ENCODE measurements at regions not wholly inside any gene's neighbourhood (a gene's known extent, or its start where the extent isn't known, plus 50 kb on each side); places are given as distances from the start of the nearest gene placed in this dataset.
"Not testable (repeated sequence)": the region's sequence is repeated elsewhere in the genome, so short reads cannot be mapped to it uniquely, and the experiment has no call there.

DNA sequence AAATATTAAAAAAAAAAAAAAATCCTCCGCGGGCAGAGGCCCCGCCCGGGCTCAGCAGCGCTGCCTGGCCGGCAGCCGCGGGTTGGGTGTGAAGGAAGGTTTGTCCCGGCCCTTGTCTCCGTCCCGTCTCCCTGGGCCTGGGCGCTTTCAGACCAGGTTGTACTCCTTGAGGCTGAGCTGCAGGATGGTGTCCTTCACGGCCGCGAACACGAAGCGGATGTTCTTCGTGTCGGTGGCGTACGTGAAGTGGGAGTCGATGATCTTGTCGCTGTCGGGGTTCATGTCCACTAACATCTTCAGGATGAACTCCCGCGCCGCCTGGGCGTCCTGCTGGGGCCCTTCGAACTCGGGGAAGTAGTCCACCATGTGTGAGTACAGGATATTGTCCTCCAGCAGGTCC is 123.7 kb upstream of the KCTD7 start:
- DNase-seq = no peak

DNA sequence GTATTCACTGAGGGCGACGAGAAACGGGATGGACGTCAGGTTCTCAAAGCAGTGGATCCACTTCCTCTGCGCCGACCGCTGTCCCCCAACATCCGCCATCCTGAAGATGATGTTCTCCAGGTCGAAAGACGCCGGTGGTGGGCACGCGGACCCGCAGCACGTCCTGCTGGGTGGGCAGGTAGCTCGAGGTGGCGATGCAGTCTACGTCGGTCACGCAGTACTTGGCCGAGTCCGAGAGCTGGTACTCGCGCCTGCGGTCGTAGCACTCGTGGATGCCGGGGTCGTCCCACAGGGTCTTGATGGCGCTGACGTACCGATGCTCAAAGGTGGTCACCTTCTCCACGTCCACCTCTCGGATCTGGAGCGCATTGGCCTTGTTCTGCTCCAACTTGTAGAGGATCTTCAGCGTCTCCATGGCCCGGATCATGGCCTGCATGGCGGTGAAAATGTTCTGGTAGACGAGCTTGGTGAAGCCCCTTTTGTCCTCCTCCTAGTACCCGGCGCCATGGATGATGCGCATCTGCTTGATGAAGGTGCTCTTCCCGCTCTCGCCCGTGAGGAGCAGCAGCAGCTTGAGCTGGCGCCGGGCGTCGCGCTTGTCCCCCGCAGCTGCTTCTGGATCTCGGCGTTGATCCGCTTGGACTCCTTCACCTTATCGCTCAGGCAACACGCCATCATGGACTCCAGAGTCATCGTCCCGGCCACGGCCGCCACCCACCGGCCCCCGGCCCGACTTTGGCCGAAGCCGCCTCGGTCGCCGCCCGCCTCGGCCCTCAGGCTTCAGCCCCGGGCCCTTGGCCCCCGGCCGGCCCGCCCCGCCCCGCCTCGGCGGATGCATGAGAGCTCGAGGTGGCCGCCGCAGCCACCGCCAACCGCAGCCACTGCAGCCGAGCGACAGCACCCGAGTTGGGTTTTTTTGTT is 122.9 kb upstream of the KCTD7 start:
- DNase-seq = no peak

DNA sequence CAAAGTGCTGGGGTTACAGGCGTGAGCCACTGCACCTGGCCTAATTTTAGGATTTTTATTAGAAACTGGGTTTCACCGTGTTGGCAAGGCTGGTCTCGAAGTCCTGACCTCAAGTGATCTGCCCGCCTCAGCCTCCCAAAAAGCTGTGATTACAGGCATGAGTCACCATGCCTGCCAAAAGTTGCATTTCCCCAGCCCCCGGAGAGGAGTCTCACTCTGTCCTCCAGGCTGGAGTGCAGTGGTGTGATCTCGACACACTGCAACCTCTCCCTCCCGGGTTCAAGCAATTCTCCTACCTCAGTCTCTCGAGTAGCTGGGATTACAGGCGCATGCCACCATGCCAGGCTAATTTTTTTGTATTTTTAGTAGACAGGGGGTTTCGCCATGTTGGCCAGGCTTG is 122.0 kb upstream of the KCTD7 start:
- not testable (repeated sequence) for DNase-seq

DNA sequence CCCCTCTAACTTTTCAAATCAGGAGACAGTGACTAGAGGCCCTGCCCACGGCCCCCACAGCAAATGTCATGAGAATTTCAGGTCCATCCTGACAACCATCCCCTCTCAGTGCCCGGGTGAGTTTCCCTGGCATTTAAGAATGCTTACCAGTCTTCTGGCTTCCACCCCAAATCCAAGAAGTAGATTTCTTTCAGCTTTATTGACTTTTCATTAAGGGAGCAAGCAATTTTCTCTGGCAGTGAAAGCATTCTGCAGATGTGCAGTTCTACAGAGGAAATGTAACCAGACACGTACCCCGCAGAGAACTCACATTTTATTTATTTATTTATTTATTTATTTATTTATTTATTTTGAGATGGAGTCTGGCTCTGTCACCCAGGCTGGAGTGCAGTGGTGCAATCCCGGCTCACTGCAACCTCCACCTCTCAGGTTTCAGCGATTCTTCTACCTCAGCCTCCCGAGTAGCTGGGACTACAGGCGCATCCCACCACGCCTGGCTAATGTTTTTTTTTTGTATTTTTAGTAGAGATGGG is 120.9 kb upstream of the KCTD7 start:
- DNase-seq = no peak

DNA sequence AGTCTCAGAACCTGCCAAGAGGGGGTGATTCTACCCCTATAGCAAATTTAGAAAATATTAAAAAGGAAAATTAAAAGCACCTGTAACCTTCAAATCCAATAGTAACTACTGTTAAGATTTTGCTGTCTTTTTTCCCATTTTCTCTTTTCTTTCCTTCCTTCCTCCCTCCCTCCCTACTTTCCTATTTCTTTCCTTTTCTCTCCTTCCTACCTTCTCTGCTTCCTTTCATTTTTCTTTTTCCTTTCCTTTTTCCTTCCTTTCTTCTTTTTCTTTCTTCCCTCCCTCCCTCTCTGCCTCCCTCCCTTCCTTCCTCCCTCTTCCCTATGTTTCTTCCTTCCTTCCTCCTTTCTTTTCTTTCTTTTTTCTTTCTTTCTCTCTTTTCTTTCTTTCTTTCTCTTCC is 120.2 kb upstream of the KCTD7 start:
- no peak for DNase-seq

DNA sequence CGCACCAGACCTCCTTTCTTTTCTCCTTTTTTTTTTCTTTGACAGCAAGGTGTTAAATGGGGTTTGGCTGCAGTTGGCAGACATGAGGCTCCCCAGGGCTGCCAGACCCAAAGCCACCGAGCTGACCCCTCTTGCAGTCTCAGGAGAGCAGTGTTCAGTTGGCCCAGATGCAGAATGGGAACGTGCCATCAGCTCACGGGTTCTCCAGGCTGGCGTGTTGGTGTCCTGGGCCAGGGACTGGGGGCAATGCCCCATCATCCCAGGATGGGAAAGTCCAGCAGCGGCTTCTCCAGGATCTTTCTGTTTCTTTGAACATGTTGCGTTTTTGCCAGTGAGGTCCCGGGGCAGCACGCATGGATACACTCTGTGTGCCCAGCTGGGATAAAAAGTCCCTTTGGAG is 114.6 kb upstream of the KCTD7 start:
- DNase-seq = no peak

DNA sequence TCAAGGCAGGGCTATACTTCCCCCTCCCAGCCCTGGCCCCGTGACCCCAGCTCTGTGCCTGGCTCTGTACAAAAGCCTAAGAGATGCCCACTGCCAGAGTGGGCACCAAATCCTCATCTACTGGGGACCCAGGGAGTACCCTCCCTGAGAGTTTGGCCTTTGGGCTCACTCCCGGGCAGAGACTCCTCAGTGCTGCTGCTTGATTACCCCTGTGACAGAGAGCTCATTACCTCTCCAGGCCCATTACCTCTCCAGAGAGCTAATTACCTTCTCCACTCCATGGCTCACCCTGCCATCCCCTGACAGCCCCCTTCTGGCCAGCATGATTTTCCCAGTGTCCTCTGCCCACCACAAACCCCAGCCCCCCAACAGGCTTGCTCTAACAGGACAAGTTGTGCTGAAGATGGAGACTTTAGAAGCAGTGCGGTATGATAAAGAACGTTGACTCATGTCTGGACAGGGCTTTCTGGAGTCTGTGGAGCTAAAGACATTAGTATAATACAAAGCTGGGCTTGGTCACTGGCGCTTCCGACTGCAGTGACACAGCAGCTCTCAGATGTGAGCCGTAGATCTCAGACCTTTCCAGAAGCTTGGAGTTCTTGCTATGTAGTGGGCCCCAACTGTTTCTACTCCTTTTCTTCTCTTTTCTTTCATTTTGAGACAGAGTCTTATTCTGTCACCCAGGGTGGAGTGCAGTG is 111.3 kb upstream of the KCTD7 start:
- no peak for DNase-seq

DNA sequence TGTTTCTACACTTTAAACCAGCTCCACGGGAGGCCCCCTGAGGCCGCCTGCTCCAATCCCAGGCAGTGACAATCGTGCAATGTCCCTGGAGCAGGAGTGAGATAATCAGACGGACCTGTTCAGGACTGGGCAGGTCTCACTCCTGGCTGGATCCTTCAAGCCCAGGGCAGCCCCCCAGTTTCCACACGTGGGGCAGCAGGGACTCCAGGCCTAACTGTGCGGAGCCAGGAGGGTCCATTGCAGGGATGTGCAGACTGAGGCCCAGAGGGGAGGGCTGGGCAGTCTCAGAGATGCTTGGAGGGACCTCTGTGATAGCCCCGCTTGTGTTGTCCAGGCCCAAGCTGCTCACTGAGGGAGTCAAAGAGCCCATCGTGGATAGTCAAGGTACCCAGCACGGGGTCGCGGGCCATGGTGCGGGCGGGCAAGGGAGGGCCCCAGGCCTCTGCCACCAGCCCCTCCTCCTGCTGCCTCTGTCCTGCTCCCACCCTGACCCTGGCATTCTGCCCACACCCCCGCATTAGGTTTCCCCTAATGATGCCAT is 110.5 kb upstream of the KCTD7 start:
- DNase-seq = no peak

DNA sequence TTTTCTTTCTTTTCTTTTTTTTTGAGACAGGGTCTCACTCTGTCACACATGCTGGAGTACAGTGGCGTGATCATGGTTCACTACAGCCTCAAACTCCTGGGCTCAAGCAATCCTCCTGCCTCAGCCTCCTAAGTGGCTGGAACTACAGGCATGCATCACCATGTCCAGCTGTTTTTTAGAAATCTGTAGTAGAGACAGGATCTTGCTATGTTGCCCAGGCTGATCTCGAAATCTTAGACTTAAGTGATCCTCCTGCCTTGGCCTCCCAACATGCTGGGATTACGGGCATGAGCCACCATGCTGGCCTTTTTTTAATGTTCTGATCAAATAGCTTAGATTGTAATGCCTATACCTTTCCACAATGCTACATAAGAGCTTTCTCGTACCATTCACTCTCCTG is 107.0 kb upstream of the KCTD7 start:
- no peak for DNase-seq

DNA sequence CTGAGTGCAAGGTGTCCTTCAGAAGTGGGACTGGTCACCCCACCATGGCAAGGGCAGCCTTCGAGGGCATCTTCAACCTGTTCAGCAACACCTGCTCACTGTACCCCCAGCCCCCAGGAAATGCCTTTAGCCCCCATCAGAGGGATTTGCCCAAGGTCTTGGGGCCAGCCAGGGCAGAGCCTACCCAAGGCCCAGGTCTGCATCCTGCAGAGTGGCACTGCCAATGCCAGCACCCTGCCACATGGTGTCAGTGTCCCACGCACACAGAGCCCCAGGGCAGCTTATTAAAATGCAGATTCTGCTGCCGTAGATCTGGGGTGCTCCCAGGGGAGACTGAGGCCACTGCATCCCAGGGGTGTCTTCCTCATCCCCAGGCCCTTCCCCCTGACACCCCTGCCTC is 106.2 kb upstream of the KCTD7 start:
- no peak for DNase-seq

DNA sequence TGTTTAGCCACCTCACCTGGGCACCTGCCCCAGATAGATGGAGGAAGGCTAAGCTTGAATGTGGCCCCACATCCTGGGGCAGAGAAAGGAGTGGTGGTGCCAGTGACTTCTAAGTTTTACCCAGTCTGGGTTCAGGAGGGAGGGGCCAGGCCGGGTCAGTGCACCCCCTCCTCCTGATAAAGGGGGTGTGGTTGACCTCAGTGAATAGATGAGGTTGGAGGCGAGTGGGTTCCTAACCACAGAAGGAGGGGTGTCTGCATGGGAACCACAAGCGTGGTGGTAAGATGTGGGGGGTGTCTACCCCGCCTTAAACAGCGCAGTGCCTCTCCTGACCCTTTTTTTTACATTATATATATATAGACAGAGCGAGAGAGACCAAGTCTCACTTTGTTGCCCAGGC is 105.3 kb upstream of the KCTD7 start:
- DNase-seq = no peak

DNA sequence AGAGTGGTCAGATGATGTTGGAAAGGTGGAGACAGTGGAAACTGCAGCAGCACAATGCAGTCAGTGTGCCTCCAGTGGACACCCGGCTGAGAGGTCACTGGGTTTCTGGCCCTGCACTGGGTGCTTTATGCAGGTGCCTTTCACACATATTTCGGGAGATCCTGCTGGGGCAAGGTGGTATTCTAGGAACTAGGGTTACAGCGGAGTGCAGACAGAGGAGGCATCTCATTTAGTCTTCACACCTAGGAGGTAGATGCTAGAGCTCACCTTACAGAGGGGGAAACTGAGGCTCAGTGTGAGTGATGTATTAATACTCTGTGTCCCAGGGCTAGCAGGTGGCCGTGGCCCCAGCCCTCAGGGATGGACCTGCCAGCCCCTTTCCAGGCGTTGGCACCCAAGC is 103.9 kb upstream of the KCTD7 start:
- no peak for DNase-seq

DNA sequence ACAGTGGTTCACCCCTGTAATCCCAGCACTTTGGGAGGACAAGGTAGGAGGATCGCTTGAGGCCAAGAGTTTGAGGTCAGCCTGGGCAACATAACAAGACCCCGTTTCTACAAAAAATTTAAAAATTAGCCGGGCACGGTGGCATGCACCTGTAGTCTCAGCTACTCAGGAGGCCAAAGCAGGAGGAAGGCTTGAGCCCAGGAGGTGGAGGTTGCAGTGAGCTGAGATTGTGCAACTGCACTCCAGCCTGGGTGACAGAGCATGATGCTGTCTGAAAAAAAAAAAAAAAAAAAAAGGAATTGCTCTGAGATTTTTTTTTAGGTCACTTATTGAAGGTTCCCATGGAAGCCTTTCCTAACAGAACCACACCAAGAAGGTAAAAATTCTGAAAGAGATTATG is 101.9 kb upstream of the KCTD7 start:
- not testable (repeated sequence) for DNase-seq

DNA sequence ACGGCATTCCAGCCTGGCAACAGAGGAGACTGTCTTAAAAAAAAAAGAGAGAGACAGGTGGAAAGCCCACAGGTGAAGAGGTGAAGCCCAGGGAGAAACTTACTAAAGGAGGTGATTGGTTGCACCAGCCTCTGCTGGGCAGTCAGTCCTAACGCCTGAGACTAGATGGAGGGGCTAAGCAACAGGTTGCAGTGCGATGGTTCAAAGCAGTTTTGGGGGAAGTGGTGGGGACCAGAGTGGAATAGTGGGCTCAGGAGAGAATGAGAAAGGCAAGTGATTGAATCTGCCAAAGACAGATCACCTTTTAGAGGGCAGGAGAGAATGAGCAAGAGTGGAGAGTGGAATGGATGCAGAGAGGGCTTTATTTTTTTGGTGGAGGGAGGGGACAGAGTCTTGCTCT is 100.0 kb upstream of the KCTD7 start:
- DNase-seq = no peak

DNA sequence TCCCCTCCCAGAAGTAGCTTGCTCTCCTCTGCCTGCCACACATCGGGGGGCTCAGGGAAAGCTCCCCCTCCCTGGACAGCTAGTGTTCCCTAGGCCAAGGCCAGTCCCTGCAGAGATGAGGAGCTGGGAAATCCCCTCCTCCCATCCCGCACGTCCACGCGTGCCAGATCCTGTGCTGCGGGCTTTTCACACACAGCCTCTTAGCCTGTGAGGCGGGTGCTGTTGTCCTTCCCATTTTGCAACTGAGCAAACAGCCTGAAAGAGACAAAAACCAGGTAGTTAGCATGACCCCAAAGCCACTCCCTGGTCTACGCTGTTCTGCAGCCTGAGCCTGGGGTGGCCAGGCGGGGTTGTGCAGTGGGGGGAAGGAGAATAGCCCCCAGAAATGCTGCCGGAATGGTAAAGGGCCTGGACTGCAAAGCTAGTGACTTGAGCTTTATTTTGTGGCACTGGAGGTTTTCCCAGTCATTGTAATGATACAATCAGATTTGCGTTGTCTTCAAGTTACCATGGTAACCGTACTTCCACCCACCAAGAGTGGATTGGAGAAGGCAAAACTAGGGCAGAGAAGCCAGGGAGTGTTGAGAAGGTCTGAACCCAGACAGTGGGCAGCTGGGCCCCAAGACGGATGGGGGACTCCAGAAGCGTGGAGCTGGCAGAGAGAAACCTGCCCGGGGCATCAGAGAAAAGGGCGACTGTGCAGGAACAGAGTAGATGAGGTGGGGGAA is 98.6 kb upstream of the KCTD7 start:
- DNase-seq = no peak

DNA sequence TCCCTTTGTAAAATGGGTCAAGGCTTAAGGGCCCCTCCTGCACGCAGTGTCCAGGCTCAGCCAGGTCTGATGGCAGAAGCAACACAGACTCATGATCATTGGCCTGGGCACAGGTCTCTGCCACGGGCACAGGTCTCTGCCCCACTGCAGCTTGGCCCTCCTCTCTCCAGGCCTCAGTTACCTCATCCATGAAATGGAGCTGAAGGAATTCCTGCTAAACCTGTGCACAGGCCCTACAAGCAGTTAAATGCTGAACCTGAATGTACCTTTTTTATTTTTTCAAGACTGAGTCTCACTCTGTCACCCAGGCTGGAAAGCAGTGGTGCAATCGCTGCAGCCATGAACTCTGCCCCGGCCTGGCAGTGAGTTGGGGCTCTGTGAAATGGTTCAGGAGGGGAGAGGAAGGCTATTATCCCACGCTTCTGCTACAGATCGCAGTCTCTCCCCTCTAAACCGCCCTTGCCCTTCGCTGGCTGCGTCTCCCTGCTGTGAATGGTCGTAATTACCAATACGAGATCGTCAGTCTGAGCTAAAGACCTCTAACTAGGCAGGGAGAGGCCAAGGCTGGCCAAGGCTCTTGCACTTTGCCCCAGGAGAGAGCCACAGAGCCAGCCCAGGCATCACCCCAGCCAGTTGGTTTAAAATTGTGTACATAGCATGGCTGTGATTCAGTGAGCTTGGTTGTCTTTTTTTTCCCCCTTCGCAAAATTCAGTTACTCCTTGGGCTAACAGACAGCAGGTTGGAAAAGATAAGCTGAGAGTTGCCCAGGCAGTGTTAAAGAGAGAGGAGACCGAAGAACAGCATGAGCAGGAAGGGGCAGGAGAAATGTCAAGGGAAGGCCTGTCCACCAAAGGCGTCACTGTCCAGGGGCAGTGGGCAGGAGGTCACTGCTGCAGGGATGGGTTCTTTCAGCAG is 93.0 kb upstream of the KCTD7 start:
- DNase-seq = no peak

DNA sequence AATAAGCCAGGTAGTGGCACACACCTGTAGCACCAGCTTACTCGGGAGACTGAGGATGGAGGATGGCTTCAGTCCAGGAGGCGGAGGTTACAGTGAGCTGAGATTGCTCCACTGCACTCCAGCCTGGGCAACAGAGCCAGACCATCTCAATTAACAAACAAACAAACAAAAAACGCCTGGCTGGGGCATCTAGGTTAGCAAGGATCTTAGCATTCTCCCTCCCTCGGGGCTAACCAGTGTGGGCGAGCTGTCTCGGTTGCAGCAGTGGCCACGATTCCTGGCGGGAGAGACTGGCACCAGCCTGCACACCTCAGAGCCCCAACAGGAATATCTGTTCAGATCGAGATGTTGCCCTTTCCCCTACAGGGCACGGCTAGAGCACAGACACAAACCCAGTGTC is 91.3 kb upstream of the KCTD7 start:
- no peak for DNase-seq

DNA sequence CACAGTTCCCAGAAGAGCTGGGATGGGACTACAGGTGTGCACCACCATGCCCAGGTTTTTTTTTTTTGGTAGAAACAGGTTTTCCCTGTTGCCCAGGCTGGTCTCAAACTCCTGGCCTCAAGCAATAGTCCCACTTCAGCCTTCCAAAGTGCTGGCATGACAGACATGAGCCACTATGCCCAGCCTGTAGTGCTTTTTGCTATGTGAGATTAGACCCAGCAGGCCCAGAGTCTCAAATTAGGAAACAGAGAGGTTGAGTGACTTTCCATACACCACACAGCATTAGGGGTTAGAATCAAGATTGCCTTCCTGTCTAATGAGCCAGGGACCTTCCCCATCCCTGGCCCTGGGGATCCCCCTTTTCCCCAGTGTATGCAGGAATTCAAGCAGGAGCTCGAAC is 90.8 kb upstream of the KCTD7 start:
- DNase-seq = no peak

DNA sequence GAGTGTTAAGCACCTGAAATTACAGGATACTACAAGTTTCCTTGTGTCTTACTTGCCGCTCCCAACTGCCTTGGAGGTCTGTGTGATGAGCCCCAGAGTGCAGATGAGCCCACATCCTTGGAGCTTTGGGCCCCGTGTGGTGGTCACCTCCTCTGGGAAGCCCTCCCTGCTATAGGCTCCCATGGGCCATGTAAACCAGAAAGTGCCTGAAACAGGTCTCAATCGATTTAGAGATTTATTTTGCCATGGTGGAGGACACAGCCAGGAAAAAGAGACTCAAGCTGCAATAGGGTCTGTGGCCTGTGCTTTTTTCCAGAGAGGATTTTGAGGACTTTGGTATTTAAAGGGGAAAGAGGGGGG is 89.4 kb upstream of the KCTD7 start:
- DNase-seq = no peak

DNA sequence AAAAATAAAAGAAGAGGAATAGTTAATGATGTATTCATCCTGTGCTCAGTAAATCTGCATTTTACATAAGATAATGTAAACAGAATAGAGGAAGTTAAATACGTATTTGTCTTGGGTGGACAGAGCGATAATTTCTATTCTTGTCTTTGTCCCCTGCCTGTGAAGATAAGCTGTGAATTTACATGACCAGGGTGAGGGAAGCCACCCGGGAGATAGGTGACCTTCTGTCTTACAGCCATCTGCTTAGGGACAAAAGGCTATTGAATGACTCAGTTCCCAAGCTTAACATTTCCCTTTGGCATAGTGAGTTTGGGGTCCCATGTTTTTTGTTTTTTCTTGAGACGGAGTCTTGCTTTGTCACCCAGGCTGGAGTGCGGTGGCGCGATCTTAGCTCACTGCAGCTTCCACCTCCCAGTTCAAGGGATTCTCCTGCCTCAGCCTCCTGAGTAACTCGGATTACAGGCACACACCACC is 88.7 kb upstream of the KCTD7 start:
- no peak for DNase-seq

DNA sequence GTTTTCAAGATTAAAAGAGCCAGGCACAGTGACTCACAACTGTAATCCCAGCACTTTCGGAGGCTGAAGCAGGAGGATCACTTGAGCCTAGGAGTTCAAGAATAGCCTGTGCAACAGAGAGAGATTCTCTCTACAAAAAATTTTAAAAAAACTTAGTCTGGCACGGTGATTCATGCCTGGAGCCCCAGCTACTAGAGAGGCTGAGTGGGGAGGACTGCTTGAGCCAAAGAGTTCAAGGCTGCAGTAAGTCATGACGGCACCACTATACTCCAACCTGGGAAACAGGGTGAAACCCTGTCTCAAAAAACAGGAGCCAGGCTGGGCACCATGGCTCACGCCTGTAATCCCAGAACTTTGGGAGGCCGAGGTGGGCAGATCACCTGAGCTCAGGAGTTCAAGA is 86.6 kb upstream of the KCTD7 start:
- DNase-seq = no peak
